ENCODE measurements at regions not wholly inside any gene's neighbourhood (a gene's known extent, or its start where the extent isn't known, plus 50 kb on each side); places are given as distances from the start of the nearest gene placed in this dataset.

DNA sequence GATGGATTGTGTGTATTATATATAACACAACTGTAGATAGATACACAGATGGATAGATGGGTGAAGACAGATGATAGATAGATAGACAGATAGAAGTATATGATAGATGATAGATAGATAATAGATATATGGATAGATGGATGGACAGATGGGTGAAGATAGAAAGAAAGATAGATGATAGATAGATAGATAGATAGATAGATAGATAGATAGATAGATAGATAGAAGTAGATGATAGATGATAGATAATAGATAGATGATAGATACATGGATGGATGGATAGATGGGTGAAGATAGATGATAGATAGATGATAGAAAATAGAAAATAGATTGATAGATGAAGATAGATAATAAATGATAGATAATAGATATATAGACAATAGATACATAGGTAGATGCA lies 83.3 kb downstream of the FOXF2 start:
- no peak for TF ChIP-seq CTCF (IDR thresholded peaks at IDR 0.05)
- no peak for TF ChIP-seq POLR2A (IDR thresholded peaks at IDR 0.05)
- TF ChIP-seq POLR2AphosphoS5 (IDR thresholded peaks at IDR 0.05), result no peak
